ENCODE measurements at regions not wholly inside any gene's neighbourhood (a gene's known extent, or its start where the extent isn't known, plus 50 kb on each side); places are given as distances from the start of the nearest gene placed in this dataset.

DNA sequence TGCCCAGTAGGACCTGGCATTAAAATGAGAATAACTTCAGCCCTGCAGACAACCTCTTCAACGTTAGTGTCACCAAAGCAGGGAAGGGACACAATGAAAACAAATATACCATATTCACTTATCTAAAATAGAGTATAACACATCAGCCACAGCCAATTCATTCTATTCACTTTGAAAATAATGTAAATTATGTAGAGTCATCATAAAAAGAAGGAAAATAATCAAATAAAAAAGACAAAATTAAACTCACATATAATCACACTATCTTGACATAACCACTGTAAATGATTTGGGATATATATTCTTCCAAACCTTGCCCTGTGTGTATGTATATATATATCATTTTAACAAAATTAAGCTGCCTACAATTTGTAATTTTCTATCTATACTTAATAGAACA is 78.1 kb upstream of the HEY2 start:
- TF ChIP-seq, protein P1, sequence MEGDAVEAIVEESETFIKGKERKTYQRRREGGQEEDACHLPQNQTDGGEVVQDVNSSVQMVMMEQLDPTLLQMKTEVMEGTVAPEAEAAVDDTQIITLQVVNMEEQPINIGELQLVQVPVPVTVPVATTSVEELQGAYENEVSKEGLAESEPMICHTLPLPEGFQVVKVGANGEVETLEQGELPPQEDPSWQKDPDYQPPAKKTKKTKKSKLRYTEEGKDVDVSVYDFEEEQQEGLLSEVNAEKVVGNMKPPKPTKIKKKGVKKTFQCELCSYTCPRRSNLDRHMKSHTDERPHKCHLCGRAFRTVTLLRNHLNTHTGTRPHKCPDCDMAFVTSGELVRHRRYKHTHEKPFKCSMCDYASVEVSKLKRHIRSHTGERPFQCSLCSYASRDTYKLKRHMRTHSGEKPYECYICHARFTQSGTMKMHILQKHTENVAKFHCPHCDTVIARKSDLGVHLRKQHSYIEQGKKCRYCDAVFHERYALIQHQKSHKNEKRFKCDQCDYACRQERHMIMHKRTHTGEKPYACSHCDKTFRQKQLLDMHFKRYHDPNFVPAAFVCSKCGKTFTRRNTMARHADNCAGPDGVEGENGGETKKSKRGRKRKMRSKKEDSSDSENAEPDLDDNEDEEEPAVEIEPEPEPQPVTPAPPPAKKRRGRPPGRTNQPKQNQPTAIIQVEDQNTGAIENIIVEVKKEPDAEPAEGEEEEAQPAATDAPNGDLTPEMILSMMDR (IDR thresholded peaks at IDR 0.05) = no peak
- TF ChIP-seq ZFX (IDR thresholded peaks at IDR 0.05; ENCODE audit: borderline replicate concordance) = no peak
